Panc1 (cell line): ENCODE measurements at regions not wholly inside any gene's neighbourhood (a gene's known extent, or its start where the extent isn't known, plus 50 kb on each side); places are given as distances from the start of the nearest gene placed in this dataset.

Experiments
- ATAC-seq: fragments of 200-7000 bp; cut with Tn5 transposase; 2 replicates; pipeline ENCODE4 v1.9.1; 2020; ENCODE audit warnings: mild to moderate bottlenecking, moderate library complexity
- BruUV-seq: library from RNA; stranded (reverse); fragments of 400-500 nt; replicated peaks from 2 replicates; lab custom pipeline; 2021; lab: Mats Ljungman, UMichigan
- CTCF ChIA-PET: fragments of 300-600 bp; sonication (Branson Sonifier 250); formaldehyde crosslinking; loops from one replicate; lab custom pipeline; 2022; ENCODE audit warnings: antibody characterized with exemption; lab: Charles Lee
- POLR2A ChIA-PET: fragments of 300-600 bp; sonication (Branson Sonifier 250); formaldehyde crosslinking; loops from one replicate; lab custom pipeline; 2022; ENCODE audit warnings: antibody characterized with exemption; lab: Charles Lee
- DNase-seq: peaks from one replicate; pipeline ENCODE4 v3.0.0-alpha.2; 2010; ENCODE audit warnings: low read depth, low spot score
- H3K27ac ChIP-seq: 2 replicates; pipeline ENCODE4 v1.5.1; 2011; ENCODE audit warnings: mild to moderate bottlenecking, low read length, inconsistent platforms
- H3K27me3 ChIP-seq: fragments of 200-500 bp; sonication (Bioruptor generic); 2 replicates; pipeline ENCODE4 v1.6.0; 2014; ENCODE audit warnings: low read length, inconsistent platforms; ENCODE audit not compliant: control insufficient read depth, insufficient read depth
- H3K36me3 ChIP-seq: fragments of 200-500 bp; sonication (Bioruptor generic); 2 replicates; pipeline ENCODE4 v1.5.1; 2014; ENCODE audit warnings: inconsistent platforms, mild to moderate bottlenecking, low read length, moderate library complexity; ENCODE audit not compliant: control insufficient read depth, insufficient read depth
- H3K4me1 ChIP-seq: 2 replicates; pipeline ENCODE4 v1.5.1; 2011; ENCODE audit warnings: inconsistent platforms, mild to moderate bottlenecking, low read length, moderate library complexity; ENCODE audit not compliant: control insufficient read depth, insufficient read depth
- H3K4me3 ChIP-seq, 2 experiments: 2 replicates each; pipeline ENCODE4 v1.5.1; 2011 to 2012; ENCODE audit warnings: low read depth in 2 of 2, low read length in 2 of 2, mild to moderate bottlenecking in 2 of 2, inconsistent platforms in 1 of 2, moderate library complexity in 1 of 2
- H3K9me3 ChIP-seq: fragments of 200-500 bp; sonication (Bioruptor generic); 2 replicates; pipeline ENCODE4 v1.5.1; 2014; ENCODE audit warnings: low read depth, mild to moderate bottlenecking, inconsistent platforms, low read length, moderate library complexity; ENCODE audit not compliant: control insufficient read depth, insufficient read depth
- CTCF ChIP-seq: fragments of 450-650 bp; IDR thresholded peaks from 2 replicates; pipeline ENCODE4 v1.5.1; 2017; ENCODE audit warnings: mild to moderate bottlenecking
- POLR2AphosphoS5 ChIP-seq: IDR thresholded peaks from 2 replicates; pipeline ENCODE4 v1.6.1; 2012; ENCODE audit warnings: mild to moderate bottlenecking, low read depth, low read length, moderate library complexity
- SIN3A ChIP-seq: IDR thresholded peaks from 2 replicates; pipeline ENCODE4 v1.6.1; 2012; ENCODE audit warnings: low read depth, mild to moderate bottlenecking, low read length, moderate library complexity, borderline replicate concordance; ENCODE audit not compliant: insufficient read depth
- TCF7L2 ChIP-seq: IDR thresholded peaks from 2 replicates; pipeline ENCODE4 v1.6.1; 2011; ENCODE audit warnings: mild to moderate bottlenecking, low read depth, low read length, inconsistent platforms
- in situ Hi-C: cut with HindIII; loops from 2 replicates; pipeline ENCODE4 v1.10.0; 2016; ENCODE audit warnings: low sequenced_read_pairs, low pct_unique_long_range_greater_than_20kb
- intact Hi-C: fragments of 100-400 bp; cut with micrococcal nuclease; formaldehyde crosslinking; loops from one replicate; pipeline ENCODE4 v1.10.0; 2022; ENCODE audit not compliant: unreplicated experiment
- TF ChIP-seq, protein P1 (sequence below), 2 experiments: IDR thresholded peaks; 2 replicates each; pipeline ENCODE4 v1.6.1; 2011 to 2012; ENCODE audit warnings: low read depth in 2 of 2, control low read depth in 1 of 2, low read length in 1 of 2, mild to moderate bottlenecking in 1 of 2, moderate library complexity in 1 of 2; ENCODE audit not compliant: insufficient read depth in 1 of 2

DNA sequence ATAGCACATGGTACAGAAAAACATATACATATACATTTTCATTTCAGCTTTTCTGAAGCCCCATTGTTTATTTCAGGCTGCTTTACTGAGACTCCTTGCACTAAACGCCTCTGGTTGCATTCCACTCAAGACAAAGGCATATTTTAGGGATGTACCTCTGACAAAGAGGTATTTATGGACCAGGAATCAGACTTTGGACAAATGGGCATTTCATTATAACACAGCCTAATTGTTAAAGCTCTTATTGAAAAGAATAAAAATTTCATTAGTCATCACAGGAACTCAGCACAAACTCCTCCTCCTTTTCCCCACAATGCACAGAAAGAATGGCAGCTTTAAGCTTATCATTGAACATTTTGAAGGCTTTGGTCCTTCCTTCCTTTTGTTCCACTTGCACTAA is 62.9 kb upstream of the UGT8 start:
- intact Hi-C loops: no loop called here

DNA sequence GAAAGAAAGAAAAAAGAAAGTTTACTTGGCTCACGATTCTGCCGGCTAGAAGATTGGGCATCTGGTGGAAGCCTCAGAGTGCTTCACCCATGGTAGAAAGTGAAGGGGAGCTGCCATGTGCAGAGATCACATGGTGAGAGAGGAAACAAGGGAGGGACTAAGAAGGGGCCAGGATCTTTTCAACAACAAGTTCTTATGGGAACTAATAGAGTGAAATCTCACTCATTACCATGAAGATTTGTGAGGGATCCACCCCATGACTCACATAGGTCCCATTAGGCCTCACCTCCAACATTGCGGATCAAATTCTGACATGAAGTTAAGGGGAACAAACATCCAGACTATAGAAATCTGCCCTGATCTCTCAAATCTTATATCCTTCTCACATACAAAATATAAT is 61.3 kb upstream of the UGT8 start:
- no peaks in the 10 kb centered on the region for H3K27me3 ChIP-seq
- ChIA-PET CTCF (no interaction called here), POLR2A (no interaction called here)
- H3K27ac ChIP-seq: no peak overlapping the region
- ATAC-seq (no peak), DNase-seq (no peak)
- no TSS peak for BruUV-seq
- intact Hi-C loops (no loop called here), in situ Hi-C loops (no loop called here)
- H3K4me1 ChIP-seq: no peaks in the 10 kb centered on the region
- no peak for TF ChIP-seq POLR2AphosphoS5
- TF ChIP-seq, protein P1, sequence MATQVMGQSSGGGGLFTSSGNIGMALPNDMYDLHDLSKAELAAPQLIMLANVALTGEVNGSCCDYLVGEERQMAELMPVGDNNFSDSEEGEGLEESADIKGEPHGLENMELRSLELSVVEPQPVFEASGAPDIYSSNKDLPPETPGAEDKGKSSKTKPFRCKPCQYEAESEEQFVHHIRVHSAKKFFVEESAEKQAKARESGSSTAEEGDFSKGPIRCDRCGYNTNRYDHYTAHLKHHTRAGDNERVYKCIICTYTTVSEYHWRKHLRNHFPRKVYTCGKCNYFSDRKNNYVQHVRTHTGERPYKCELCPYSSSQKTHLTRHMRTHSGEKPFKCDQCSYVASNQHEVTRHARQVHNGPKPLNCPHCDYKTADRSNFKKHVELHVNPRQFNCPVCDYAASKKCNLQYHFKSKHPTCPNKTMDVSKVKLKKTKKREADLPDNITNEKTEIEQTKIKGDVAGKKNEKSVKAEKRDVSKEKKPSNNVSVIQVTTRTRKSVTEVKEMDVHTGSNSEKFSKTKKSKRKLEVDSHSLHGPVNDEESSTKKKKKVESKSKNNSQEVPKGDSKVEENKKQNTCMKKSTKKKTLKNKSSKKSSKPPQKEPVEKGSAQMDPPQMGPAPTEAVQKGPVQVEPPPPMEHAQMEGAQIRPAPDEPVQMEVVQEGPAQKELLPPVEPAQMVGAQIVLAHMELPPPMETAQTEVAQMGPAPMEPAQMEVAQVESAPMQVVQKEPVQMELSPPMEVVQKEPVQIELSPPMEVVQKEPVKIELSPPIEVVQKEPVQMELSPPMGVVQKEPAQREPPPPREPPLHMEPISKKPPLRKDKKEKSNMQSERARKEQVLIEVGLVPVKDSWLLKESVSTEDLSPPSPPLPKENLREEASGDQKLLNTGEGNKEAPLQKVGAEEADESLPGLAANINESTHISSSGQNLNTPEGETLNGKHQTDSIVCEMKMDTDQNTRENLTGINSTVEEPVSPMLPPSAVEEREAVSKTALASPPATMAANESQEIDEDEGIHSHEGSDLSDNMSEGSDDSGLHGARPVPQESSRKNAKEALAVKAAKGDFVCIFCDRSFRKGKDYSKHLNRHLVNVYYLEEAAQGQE (IDR thresholded peaks at IDR 0.05; ENCODE audit: insufficient read depth in 1 of 2, low read depth in 2 of 2, low read length in 1 of 2): no peak
- TF ChIP-seq CTCF: no peak
- no peak for TF ChIP-seq SIN3A
- TF ChIP-seq TCF7L2: no peak
- H3K9me3 ChIP-seq: no peaks in the 10 kb centered on the region
- H3K36me3 ChIP-seq: no peaks in the 10 kb centered on the region
- no peak overlapping the region for H3K4me3 ChIP-seq

More for the DNA sequence above, 62.9 kb upstream of the UGT8 start:
- no peaks in the 10 kb centered on the region for H3K27me3 ChIP-seq
- ATAC-seq (no peak), DNase-seq (no peak)
- no peaks in the 10 kb centered on the region for H3K36me3 ChIP-seq
- ChIA-PET POLR2A (no interaction called here), CTCF (no interaction called here)
- no peak overlapping the region for H3K27ac ChIP-seq
- in situ Hi-C loops: no loop called here
- TF ChIP-seq, protein P1 (IDR thresholded peaks at IDR 0.05; ENCODE audit: insufficient read depth in 1 of 2, low read depth in 2 of 2, low read length in 1 of 2): no peak
- TF ChIP-seq CTCF (no peak), POLR2AphosphoS5 (no peak), SIN3A (no peak), TCF7L2 (no peak)
- no peaks in the 10 kb centered on the region for H3K4me1 ChIP-seq
- BruUV-seq: no TSS peak
- no peaks in the 10 kb centered on the region for H3K9me3 ChIP-seq
- no peak overlapping the region for H3K4me3 ChIP-seq
